Ovary (tissue), 7 donors: ENCODE measurements at regions not wholly inside any gene's neighbourhood (a gene's known extent, or its start where the extent isn't known, plus 50 kb on each side); places are given as distances from the start of the nearest gene placed in this dataset.

Experiments used
- DNase-seq, 5 donors: peaks; one replicate each; pipeline ENCODE4 v3.0.0-alpha.2; 2019 to 2020
- H3K27ac ChIP-seq, 2 donors: fragments of 200-600 bp; one replicate each; pipeline versions ENCODE4 v1.5.1 to v1.8.0; 2019 to 2022
- H3K27me3 ChIP-seq: fragments of 200-600 bp; one replicate; pipeline ENCODE4 v1.8.0; 2022
- H3K36me3 ChIP-seq: fragments of 200-600 bp; sonication (generic); one replicate; pipeline ENCODE4 v1.5.1; 2019
- H3K4me1 ChIP-seq: one replicate; pipeline ENCODE4 v1.8.1; 2013; ENCODE audit warnings: mild to moderate bottlenecking, moderate library complexity; ENCODE audit not compliant: insufficient read depth
- H3K4me3 ChIP-seq: fragments of 200-600 bp; sonication (generic); one replicate; pipeline ENCODE4 v1.5.1; 2017
- H3K9me3 ChIP-seq, 2 donors: fragments of 200-600 bp in 1 of 2; sonication (generic) in 1 of 2; one replicate each; pipeline versions ENCODE4 v1.5.1 to v1.8.1; 2013 to 2019; ENCODE audit warnings: mild to moderate bottlenecking in 1 of 2, moderate library complexity in 1 of 2
- CTCF ChIP-seq, 3 donors: fragments of 450-650 bp in 2 of 3; fragments of 200-600 bp in 1 of 3; IDR thresholded peaks; one replicate each; pipeline versions ENCODE4 v1.5.1 to v1.8.0; 2016 to 2022; ENCODE audit warnings: antibody characterized with exemption in 3 of 3, mild to moderate bottlenecking in 1 of 3
- EP300 ChIP-seq: sonication (generic); formaldehyde crosslinking; IDR thresholded peaks from one replicate; pipeline ENCODE4 v1.6.1; 2017; ENCODE audit warnings: antibody characterized with exemption
- POLR2A ChIP-seq: fragments of 450-650 bp; IDR thresholded peaks from one replicate; pipeline ENCODE4 v1.6.1; 2017; ENCODE audit warnings: antibody characterized with exemption, mild to moderate bottlenecking, moderate library complexity
- WGBS, 3 donors: extraction: QIAGEN DNeasy Blood & Tissue Kit in 1 of 3; methylation state at CpG; one replicate each; pipeline versions ENCODE4 v1.1.5 to v1.1.7; 2013 to 2017; 5-methylcytosine and 5-hydroxymethylcytosine counted together
- intact Hi-C, 4 donors: fragments of 100-400 bp; cut with DNase I; formaldehyde crosslinking; loops; one replicate each; pipeline versions ENCODE4 v1.11.0 to v1.15.1; 2022 to 2023
- donor health status: DM: no; HTN: no; CAD: no; lungs with moderate emphysema.
- donor health status: DM: no; HTN: no; CAD: no.
- donor health status: Bipolar disorder and iron deficiency.
- donor health status: DM: no; HTN: no; CAD: no.
- donor health status: DM: yes; HTN: yes; CAD: no.

- Histone ChIP-seq H3K9me3 (no peaks in the 10 kb centered on the region), H3K36me3 (no peaks in the 10 kb centered on the region), H3K27me3 (no peaks in the 10 kb centered on the region), H3K4me1 (no peaks in the 10 kb centered on the region), H3K27ac (no peak overlapping the region), H3K4me3 (no peak overlapping the region)
- no peak for DNase-seq
- intact Hi-C loops, result no loop called here
- no peak for TF ChIP-seq EP300
- no peak for TF ChIP-seq CTCF (IDR thresholded peaks at IDR 0.05)
- no peak for TF ChIP-seq POLR2A
Observed at GRCh38 chr3:163672954-163673353, 1405.3 kb downstream of the SI start.

- TF ChIP-seq EP300 (no peak), POLR2A (no peak), CTCF (IDR thresholded peaks at IDR 0.05) (no peak)
- Histone ChIP-seq H3K27ac (no peak overlapping the region), H3K4me1 (no peaks in the 10 kb centered on the region), H3K36me3 (no peaks in the 10 kb centered on the region), H3K4me3 (no peak overlapping the region), H3K27me3 (no peaks in the 10 kb centered on the region), H3K9me3 (no peaks in the 10 kb centered on the region)
- DNase-seq, result no peak
- intact Hi-C loops, result no loop called here
- 94 to 97% (median 94%) methylated on average over 3 of the region's 3 CpGs for WGBS, 3 donors
Observed at GRCh38 chr3:163671201-163671600, 1407.1 kb downstream of the SI start.

GRCh38 chr3:163664466-163664865 lies 1413.8 kb downstream of the SI start:
- no peaks in the 10 kb centered on the region for H3K36me3 ChIP-seq
- no peak for DNase-seq
- H3K9me3 ChIP-seq, result no peaks in the 10 kb centered on the region
- H3K4me3 ChIP-seq, result no peak overlapping the region
- no peaks in the 10 kb centered on the region for H3K4me1 ChIP-seq
- 84 to 94% (median 87%) methylated on average over 2 of the region's 2 CpGs for WGBS, 3 donors
- no peaks in the 10 kb centered on the region for H3K27me3 ChIP-seq
- TF ChIP-seq EP300 (no peak), POLR2A (no peak), CTCF (IDR thresholded peaks at IDR 0.05) (no peak)
- intact Hi-C loops, result no loop called here
- H3K27ac ChIP-seq, result no peak overlapping the region

- intact Hi-C loops, result no loop called here
- TF ChIP-seq CTCF (IDR thresholded peaks at IDR 0.05), result no peak
- TF ChIP-seq EP300, result no peak
- TF ChIP-seq POLR2A, result no peak
- Histone ChIP-seq H3K36me3 (no peaks in the 10 kb centered on the region), H3K27ac (no peak overlapping the region), H3K4me3 (no peak overlapping the region), H3K9me3 (no peaks in the 10 kb centered on the region), H3K4me1 (no peaks in the 10 kb centered on the region), H3K27me3 (no peaks in the 10 kb centered on the region)
- 93 to 97% (median 96%) methylated on average over 2 of the region's 2 CpGs for WGBS, 3 donors
- no peak for DNase-seq
Observed at GRCh38 chr3:163657088-163657487, 1421.2 kb downstream of the SI start.

GRCh38 chr3:163655021-163655420 lies 1423.3 kb downstream of the SI start:
- Histone ChIP-seq H3K27ac (no peak overlapping the region), H3K27me3 (no peaks in the 10 kb centered on the region), H3K4me3 (no peak overlapping the region), H3K9me3 (no peaks in the 10 kb centered on the region), H3K36me3 (no peaks in the 10 kb centered on the region), H3K4me1 (no peaks in the 10 kb centered on the region)
- 91 to 96% (median 93%) methylated on average over 10 to 11 of the region's 11 CpGs for WGBS, 3 donors
- intact Hi-C loops, result no loop called here
- no peak for DNase-seq
- TF ChIP-seq EP300 (no peak), CTCF (IDR thresholded peaks at IDR 0.05) (no peak), POLR2A (no peak)
